ENCODE measurements at regions not wholly inside any gene's neighbourhood (a gene's known extent, or its start where the extent isn't known, plus 50 kb on each side); places are given as distances from the start of the nearest gene placed in this dataset.

DNA sequence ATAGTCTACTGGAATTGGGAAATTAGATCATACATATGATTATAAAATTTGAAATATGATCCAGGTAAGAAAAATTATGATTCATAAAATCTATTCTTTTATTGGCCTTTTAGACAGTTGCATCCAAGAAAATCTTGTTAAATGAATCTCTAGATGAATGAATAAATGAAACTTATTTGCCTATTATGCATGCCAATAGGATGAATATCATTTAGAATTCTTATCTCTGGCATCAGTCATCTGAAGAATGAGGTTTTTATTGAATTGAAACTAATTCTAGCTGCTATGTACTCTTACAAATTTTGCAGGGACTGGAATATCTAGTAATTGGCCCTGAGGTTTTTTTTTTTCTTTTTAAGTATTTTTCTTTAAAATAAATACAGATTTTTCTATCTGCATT lies 475.5 kb downstream of the NAV3 start:
- no peak for TF ChIP-seq POLR2A (IDR thresholded peaks at IDR 0.05)
- TF ChIP-seq, protein P1, sequence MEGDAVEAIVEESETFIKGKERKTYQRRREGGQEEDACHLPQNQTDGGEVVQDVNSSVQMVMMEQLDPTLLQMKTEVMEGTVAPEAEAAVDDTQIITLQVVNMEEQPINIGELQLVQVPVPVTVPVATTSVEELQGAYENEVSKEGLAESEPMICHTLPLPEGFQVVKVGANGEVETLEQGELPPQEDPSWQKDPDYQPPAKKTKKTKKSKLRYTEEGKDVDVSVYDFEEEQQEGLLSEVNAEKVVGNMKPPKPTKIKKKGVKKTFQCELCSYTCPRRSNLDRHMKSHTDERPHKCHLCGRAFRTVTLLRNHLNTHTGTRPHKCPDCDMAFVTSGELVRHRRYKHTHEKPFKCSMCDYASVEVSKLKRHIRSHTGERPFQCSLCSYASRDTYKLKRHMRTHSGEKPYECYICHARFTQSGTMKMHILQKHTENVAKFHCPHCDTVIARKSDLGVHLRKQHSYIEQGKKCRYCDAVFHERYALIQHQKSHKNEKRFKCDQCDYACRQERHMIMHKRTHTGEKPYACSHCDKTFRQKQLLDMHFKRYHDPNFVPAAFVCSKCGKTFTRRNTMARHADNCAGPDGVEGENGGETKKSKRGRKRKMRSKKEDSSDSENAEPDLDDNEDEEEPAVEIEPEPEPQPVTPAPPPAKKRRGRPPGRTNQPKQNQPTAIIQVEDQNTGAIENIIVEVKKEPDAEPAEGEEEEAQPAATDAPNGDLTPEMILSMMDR (IDR thresholded peaks at IDR 0.05): no peak
- TF ChIP-seq EP300 (IDR thresholded peaks at IDR 0.05): no peak
- H3K27me3 ChIP-seq: no peaks in the 10 kb centered on the region
- H3K4me1 ChIP-seq: no peaks in the 10 kb centered on the region
- no peaks in the 10 kb centered on the region for H3K9me3 ChIP-seq
- no peak for DNase-seq (ENCODE audit: low spot score in 2 of 2)
- no peak overlapping the region for H3K27ac ChIP-seq
- H3K36me3 ChIP-seq: no peaks in the 10 kb centered on the region
- H3K4me3 ChIP-seq: no peak overlapping the region

DNA sequence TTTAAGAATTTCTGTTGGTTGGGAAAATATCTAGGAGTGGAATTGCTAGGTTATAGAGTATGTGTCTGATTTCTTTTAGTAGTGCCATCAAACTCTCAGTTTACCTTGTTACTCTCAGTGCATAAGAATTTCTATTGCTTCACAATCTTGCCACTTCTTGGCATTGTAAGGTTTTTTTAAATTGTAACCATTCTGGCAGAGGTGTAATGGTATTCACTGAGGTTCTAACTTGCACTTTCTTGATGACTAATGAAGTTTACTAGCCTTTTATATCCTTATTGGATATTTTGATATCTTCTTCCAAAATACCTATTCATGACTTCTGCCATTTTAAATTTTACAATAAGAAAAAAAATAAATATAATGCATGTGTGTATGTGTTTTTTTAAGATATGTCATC lies 478.0 kb downstream of the NAV3 start:
- Histone ChIP-seq H3K36me3 (no peaks in the 10 kb centered on the region), H3K9me3 (no peaks in the 10 kb centered on the region), H3K27me3 (no peaks in the 10 kb centered on the region), H3K4me1 (no peaks in the 10 kb centered on the region), H3K4me3 (no peak overlapping the region), H3K27ac (no peak overlapping the region)
- TF ChIP-seq POLR2A (IDR thresholded peaks at IDR 0.05) (no peak), EP300 (IDR thresholded peaks at IDR 0.05) (no peak)
- TF ChIP-seq, protein P1 (IDR thresholded peaks at IDR 0.05): no peak
- DNase-seq (ENCODE audit: low spot score in 2 of 2): no peak

GRCh38 chr12:78315028-78315427 lies 484.3 kb downstream of the NAV3 start:
- no peak overlapping the region for H3K4me3 ChIP-seq
- no peaks in the 10 kb centered on the region for H3K9me3 ChIP-seq
- no peak for TF ChIP-seq EP300 (IDR thresholded peaks at IDR 0.05)
- TF ChIP-seq POLR2A (IDR thresholded peaks at IDR 0.05): no peak
- TF ChIP-seq, protein P1 (IDR thresholded peaks at IDR 0.05): no peak
- 66 to 74% methylated on average over 3 of the region's 3 CpGs for WGBS, 2 donors
- H3K4me1 ChIP-seq: no peaks in the 10 kb centered on the region
- no peaks in the 10 kb centered on the region for H3K36me3 ChIP-seq
- no peaks in the 10 kb centered on the region for H3K27me3 ChIP-seq
- DNase-seq (ENCODE audit: low spot score in 2 of 2): no peak
- H3K27ac ChIP-seq: no peak overlapping the region

- no peaks in the 10 kb centered on the region for H3K27me3 ChIP-seq
- no peak for DNase-seq (ENCODE audit: low spot score in 2 of 2)
- H3K36me3 ChIP-seq: no peaks in the 10 kb centered on the region
- TF ChIP-seq POLR2A (IDR thresholded peaks at IDR 0.05) (no peak), EP300 (IDR thresholded peaks at IDR 0.05) (no peak)
- TF ChIP-seq, protein P1 (IDR thresholded peaks at IDR 0.05): no peak
- H3K4me1 ChIP-seq: no peaks in the 10 kb centered on the region
- 30 to 32% methylated on average over 4 of the region's 4 CpGs for WGBS, 2 donors
- no peaks in the 10 kb centered on the region for H3K9me3 ChIP-seq
- no peak overlapping the region for H3K4me3 ChIP-seq
- H3K27ac ChIP-seq: no peak overlapping the region
Measured at GRCh38 chr12:78316136-78316535, 485.4 kb downstream of the NAV3 start.

- TF ChIP-seq EP300 (IDR thresholded peaks at IDR 0.05) (no peak), POLR2A (IDR thresholded peaks at IDR 0.05) (no peak)
- TF ChIP-seq, protein P1 (IDR thresholded peaks at IDR 0.05): no peak
- no peak for DNase-seq (ENCODE audit: low spot score in 2 of 2)
- Histone ChIP-seq H3K4me1 (no peaks in the 10 kb centered on the region), H3K27ac (no peak overlapping the region), H3K4me3 (no peak overlapping the region), H3K36me3 (no peaks in the 10 kb centered on the region), H3K9me3 (no peaks in the 10 kb centered on the region), H3K27me3 (no peaks in the 10 kb centered on the region)
- 52 to 54% methylated on average over 2 of the region's 2 CpGs for WGBS, 2 donors
Measured at GRCh38 chr12:78316631-78317468, 486.2 kb downstream of the NAV3 start.
